ENCODE measurements at regions not wholly inside any gene's neighbourhood (a gene's known extent, or its start where the extent isn't known, plus 50 kb on each side); places are given as distances from the start of the nearest gene placed in this dataset.

DNA sequence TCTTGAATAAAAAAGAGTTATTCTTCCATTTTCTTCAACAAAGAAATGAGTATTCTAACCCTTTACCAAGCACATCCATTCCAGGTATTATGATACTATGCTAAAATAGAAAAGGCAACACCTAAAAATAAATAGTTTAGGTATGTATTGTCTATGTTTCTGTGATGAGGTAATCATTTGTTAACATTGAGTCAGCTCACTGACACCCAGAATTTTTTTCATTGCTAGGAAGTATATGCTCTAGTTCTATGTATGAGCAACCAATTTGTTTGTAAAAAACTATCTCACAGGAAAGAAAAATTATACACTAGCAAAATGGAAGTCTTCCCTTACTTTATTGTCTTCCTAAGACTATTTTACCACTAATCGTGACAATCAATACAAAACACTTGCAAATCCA lies 615.6 kb upstream of the GRIN3A start:
- TF ChIP-seq POLR2AphosphoS5 (IDR thresholded peaks at IDR 0.05) = no peak
- TF ChIP-seq, protein P1, sequence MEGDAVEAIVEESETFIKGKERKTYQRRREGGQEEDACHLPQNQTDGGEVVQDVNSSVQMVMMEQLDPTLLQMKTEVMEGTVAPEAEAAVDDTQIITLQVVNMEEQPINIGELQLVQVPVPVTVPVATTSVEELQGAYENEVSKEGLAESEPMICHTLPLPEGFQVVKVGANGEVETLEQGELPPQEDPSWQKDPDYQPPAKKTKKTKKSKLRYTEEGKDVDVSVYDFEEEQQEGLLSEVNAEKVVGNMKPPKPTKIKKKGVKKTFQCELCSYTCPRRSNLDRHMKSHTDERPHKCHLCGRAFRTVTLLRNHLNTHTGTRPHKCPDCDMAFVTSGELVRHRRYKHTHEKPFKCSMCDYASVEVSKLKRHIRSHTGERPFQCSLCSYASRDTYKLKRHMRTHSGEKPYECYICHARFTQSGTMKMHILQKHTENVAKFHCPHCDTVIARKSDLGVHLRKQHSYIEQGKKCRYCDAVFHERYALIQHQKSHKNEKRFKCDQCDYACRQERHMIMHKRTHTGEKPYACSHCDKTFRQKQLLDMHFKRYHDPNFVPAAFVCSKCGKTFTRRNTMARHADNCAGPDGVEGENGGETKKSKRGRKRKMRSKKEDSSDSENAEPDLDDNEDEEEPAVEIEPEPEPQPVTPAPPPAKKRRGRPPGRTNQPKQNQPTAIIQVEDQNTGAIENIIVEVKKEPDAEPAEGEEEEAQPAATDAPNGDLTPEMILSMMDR (IDR thresholded peaks at IDR 0.05) = no peak

Measured in prostate gland (tissue), 2 donors.